B cell (primary cell): ENCODE measurements at regions not wholly inside any gene's neighbourhood (a gene's known extent, or its start where the extent isn't known, plus 50 kb on each side); places are given as distances from the start of the nearest gene placed in this dataset.

Experiments
- EZH2 ChIP-seq: IDR thresholded peaks from 2 replicates; pipeline ENCODE4 v1.6.1; 2012; ENCODE audit warnings: borderline replicate concordance, low read depth, mild to moderate bottlenecking, moderate library complexity, low read length; ENCODE audit not compliant: insufficient read depth, poor library complexity, severe bottlenecking
- TF ChIP-seq, protein P1 (sequence below): fragments of 200-600 bp; IDR thresholded peaks from one replicate; pipeline ENCODE4 v1.8.0; 2022; ENCODE audit warnings: antibody characterized with exemption, mild to moderate bottlenecking

DNA sequence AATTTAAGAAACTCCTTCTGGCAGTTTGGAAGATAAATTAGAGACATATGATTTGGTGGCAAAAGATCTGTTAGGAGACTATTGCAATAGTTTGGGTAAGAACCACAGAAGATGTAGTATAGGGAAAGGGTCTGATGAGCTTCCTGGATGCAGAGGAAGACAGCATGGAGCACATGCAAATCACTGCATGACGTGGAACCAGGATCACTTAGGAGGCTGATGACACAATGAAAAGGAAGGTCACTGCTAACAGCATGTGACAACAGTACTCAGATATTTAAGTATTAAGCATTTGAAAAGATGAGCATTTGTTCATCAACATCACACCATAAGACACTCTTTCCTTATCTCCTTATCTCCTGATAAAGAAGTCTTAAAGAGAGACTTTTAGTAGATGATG is 167.8 kb upstream of the LDB2 start:
- TF ChIP-seq, protein P1, sequence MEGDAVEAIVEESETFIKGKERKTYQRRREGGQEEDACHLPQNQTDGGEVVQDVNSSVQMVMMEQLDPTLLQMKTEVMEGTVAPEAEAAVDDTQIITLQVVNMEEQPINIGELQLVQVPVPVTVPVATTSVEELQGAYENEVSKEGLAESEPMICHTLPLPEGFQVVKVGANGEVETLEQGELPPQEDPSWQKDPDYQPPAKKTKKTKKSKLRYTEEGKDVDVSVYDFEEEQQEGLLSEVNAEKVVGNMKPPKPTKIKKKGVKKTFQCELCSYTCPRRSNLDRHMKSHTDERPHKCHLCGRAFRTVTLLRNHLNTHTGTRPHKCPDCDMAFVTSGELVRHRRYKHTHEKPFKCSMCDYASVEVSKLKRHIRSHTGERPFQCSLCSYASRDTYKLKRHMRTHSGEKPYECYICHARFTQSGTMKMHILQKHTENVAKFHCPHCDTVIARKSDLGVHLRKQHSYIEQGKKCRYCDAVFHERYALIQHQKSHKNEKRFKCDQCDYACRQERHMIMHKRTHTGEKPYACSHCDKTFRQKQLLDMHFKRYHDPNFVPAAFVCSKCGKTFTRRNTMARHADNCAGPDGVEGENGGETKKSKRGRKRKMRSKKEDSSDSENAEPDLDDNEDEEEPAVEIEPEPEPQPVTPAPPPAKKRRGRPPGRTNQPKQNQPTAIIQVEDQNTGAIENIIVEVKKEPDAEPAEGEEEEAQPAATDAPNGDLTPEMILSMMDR, result no peak
- no peak for TF ChIP-seq EZH2
